CD1c-positive myeloid dendritic cell (primary cell): ENCODE measurements at regions not wholly inside any gene's neighbourhood (a gene's known extent, or its start where the extent isn't known, plus 50 kb on each side); places are given as distances from the start of the nearest gene placed in this dataset.
A peak's percentile ranks its signal among the peaks of the same experiment; 100 is the strongest.
"Not testable (repeated sequence)": the region's sequence is repeated elsewhere in the genome, so short reads cannot be mapped to it uniquely, and the experiment has no call there.

Experiments used
- DNase-seq: peaks from one replicate; pipeline ENCODE4 v3.0.0-alpha.2; 2016; ENCODE audit errors: extremely low spot score

- DNase-seq, result no peak
Measured at GRCh38 chr7:142698429-142698828, 50.8 kb upstream of the PRSS1 start.

GRCh38 chr7:142697270-142697669, 52.0 kb upstream of the PRSS1 start:
- DNase-seq, result no peak

GRCh38 chr7:142696456-142697179, 52.7 kb upstream of the PRSS1 start:
- DNase-seq, result no peak

DNA sequence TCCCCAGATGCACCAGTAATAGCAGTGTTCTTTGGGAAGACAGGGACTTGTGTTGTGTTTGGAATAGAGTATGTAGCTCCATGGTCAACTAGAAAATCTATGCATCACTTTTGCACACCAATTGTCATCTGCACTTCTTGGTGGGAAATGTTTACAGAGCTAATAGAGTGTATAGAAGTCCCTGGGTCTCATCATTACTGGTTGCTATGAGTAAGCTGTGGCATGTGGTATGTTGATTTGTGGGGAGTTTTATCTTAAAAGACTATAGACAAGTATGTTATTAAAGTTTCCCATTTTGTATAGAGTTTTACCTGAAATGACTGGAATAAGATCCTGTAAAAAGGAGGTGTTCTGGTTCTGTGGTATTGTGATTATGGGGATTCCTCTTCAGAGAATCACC, 55.4 kb upstream of the PRSS1 start:
- no peak for DNase-seq

- no peak for DNase-seq
Measured at GRCh38 chr7:142690554-142691182, 58.6 kb upstream of the PRSS1 start.

GRCh38 chr7:142689439-142690120, 59.7 kb upstream of the PRSS1 start:
- DNase-seq, result no peak

DNA sequence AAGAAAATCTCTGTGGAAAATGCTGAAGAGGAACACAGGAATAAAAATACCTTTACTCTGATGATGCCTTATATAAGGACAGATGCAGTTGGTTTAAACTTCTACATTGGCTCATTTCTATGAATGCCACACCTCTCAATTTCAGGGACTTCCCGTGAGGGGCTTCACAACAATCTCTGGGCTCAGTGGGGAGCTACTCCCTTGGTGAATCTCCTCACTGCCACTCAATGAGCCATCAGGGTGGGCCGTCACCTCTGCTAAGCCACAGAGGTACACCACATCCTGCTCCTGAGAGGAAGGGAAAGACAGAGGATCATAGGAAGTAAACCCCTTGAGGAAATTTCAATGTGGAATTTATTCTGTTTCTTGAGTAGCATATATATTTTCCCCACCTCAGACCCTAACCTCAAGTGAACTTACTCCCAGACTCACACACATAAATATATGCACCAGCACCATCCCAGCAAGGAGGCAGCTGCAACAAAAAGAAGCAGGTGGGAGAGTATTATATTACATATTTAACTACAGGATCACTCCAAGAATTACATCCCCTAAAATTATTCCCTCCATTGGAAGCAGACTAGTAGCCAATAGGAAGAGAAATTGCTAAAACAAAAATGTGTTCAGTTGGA, 63.3 kb upstream of the PRSS1 start:
- DNase-seq, result no peak

DNA sequence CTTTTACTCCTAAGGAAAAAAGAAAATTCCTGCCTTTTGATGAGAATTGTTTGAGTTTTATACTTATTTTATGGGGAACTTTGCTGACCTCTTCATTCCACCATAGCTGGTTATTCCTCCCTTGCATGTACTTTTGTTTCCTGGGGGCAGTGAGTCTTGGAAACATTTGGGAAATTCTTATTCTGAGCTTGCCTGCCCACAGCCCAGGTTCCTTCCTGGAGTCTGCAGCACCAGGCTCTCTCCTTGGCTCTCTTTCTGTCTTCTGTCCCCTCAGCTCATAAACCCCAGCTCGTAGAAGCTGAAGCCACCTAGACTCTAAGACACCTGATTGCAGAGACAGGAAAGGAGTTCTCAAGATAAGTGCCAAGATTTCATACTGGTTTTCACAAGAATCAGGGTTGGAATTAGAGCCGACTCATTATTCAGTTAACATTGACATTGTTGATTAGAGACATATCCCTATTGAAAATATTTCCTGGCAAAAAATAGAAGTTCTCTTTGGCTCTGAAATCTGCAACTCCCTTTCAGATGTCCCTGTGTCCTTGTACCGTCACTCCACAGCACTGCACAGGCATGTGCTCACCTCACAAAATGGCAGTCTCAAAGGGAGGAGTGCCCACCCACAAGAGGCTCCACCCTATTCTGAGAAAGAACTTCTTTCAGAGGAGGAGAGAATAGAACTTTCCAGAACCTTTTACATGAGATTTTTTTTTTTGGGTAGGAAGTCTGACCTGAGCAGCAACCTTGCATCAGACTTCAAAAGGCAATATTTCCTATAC, 67.8 kb upstream of the PRSS1 start:
- DNase-seq, result no peak

DNA sequence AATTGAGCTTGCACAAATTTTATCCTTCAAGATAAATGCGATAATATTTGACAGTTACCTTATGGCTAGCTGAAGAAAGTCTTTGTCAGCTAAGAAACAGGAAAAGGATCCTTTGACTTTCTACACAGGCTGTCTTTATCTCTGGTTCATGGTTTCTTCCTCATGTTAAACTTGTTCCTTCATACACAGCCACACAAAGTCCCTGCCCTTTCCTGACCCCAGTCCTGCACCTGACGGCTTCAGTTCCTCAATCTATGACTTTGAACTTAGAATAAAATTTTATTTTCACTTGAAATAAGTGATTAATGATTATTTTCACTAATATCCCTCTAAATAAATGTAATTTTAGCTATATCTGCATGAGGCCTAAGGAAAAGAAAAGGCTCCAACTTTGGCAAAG, 77.8 kb upstream of the PRSS1 start:
- DNase-seq, result no peak

- DNase-seq, result peak; percentile 13
Measured at GRCh38 chr7:142670511-142670910, 78.8 kb upstream of the PRSS1 start.

- peak; percentile 18 for DNase-seq
Measured at GRCh38 chr7:142669074-142669654, 80.1 kb upstream of the PRSS1 start.

DNA sequence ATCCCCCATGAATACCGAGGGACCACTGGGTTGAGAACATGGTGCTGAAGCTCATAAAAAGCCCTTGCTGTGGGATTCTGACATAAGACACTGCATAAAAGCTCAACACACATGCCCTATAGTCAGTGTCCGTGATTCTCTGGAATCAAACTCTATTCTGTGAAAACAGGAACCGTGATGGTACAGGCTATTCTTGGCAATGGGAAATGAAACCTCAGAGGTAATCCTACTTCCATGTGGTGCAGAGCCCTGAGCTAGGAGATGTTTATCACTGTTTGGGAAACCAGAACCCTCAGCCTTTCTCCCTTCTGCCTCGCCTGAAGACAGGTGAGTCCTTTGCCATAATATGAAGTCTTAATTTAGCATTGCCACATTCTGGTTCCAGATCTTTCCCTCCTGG, 80.8 kb upstream of the PRSS1 start:
- DNase-seq, result peak; percentile 81

GRCh38 chr7:142657376-142657775, 91.9 kb upstream of the PRSS1 start:
- DNase-seq, result no peak

DNA sequence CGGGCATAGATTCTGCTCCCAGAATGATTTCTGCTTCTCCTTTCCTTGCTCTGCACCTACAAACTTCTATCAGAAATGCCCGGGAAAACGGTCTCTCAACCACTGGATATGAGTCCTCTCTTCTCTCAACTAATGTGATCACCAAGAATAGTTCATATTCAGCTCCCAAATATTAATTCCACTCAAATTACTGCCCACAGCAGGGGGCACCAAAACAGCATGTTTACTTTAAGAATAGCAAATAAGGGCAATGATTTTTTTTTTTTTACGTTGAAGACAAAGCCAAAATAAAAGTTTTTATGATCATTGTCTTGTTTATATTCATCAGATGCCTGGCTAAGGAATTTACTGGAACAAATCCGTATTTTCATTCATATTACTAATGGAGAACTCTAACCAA, 94.9 kb upstream of the PRSS1 start:
- peak; percentile 51 for DNase-seq

GRCh38 chr7:142647749-142648148, 101.5 kb upstream of the PRSS1 start:
- no peak for DNase-seq

- peak; percentile 11 for DNase-seq
Measured at GRCh38 chr7:142646386-142647140, 102.7 kb upstream of the PRSS1 start.

- DNase-seq, result no peak
Measured at GRCh38 chr7:142645777-142646176, 103.5 kb upstream of the PRSS1 start.

- peak; percentile 24 for DNase-seq
Measured at GRCh38 chr7:142642316-142642715, 107.0 kb upstream of the PRSS1 start.

GRCh38 chr7:142641252-142641651, 108.0 kb upstream of the PRSS1 start:
- DNase-seq, result not testable (repeated sequence)

- DNase-seq, result no peak
Measured at GRCh38 chr7:142638581-142638980, 110.7 kb upstream of the PRSS1 start.

DNA sequence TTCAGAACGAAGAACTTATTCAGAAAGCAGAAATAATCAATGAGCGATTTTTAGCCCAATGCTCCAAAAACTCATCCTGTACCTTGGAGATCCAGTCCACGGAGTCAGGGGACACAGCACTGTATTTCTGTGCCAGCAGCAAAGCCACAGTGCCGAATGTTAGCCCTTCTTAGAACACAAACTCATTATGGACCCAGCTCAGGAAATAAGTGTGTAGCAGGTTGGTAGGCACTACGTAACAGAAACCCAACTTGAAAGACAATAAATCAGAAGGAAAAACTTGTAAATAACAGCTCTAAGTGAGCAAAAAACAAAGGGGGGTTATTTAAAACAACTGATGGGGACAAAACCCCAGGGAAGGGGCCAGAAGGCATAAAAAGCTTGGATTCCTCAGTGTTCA, 112.0 kb upstream of the PRSS1 start:
- DNase-seq, result no peak
